ENCODE measurements at regions not wholly inside any gene's neighbourhood (a gene's known extent, or its start where the extent isn't known, plus 50 kb on each side); places are given as distances from the start of the nearest gene placed in this dataset.

GRCh38 chr16:73418051-73418450, 370.1 kb upstream of the ZFHX3 start:
- TF ChIP-seq CTCF (IDR thresholded peaks at IDR 0.05; ENCODE audit: poor library complexity, severe bottlenecking) = no peak
- Histone ChIP-seq H3K9me3 (ENCODE audit: severe bottlenecking) (no peaks in the 10 kb centered on the region), H3K4me3 (ENCODE audit: severe bottlenecking) (no peak overlapping the region), H3K27ac (ENCODE audit: poor library complexity, severe bottlenecking) (no peak overlapping the region), H3K36me3 (ENCODE audit: low read depth) (no peaks in the 10 kb centered on the region), H3K4me1 (ENCODE audit: insufficient read depth, poor library complexity, severe bottlenecking) (no peaks in the 10 kb centered on the region), H3K27me3 (ENCODE audit: insufficient read depth, poor library complexity, severe bottlenecking) (peaks cover 4% of the 10 kb centered on the region)
- DNase-seq (ENCODE audit: low spot score) (no peak), ATAC-seq (ENCODE audit: low read depth) (no peak)

GRCh38 chr16:73415286-73415685, 367.4 kb upstream of the ZFHX3 start:
- H3K27ac ChIP-seq (ENCODE audit: poor library complexity, severe bottlenecking) = no peak overlapping the region
- ATAC-seq (ENCODE audit: low read depth) (no peak), DNase-seq (ENCODE audit: low spot score) (no peak)
- no peaks in the 10 kb centered on the region for H3K9me3 ChIP-seq (ENCODE audit: severe bottlenecking)
- no peak overlapping the region for H3K4me3 ChIP-seq (ENCODE audit: severe bottlenecking)
- H3K27me3 ChIP-seq (ENCODE audit: insufficient read depth, poor library complexity, severe bottlenecking) = peaks cover 6% of the 10 kb centered on the region
- TF ChIP-seq CTCF (IDR thresholded peaks at IDR 0.05; ENCODE audit: poor library complexity, severe bottlenecking) = no peak
- H3K36me3 ChIP-seq (ENCODE audit: low read depth) = no peaks in the 10 kb centered on the region
- H3K4me1 ChIP-seq (ENCODE audit: insufficient read depth, poor library complexity, severe bottlenecking) = no peaks in the 10 kb centered on the region

GRCh38 chr16:73414638-73415037, 366.7 kb upstream of the ZFHX3 start:
- no peaks in the 10 kb centered on the region for H3K4me1 ChIP-seq (ENCODE audit: insufficient read depth, poor library complexity, severe bottlenecking)
- no peaks in the 10 kb centered on the region for H3K9me3 ChIP-seq (ENCODE audit: severe bottlenecking)
- no peak overlapping the region for H3K27ac ChIP-seq (ENCODE audit: poor library complexity, severe bottlenecking)
- no peaks in the 10 kb centered on the region for H3K36me3 ChIP-seq (ENCODE audit: low read depth)
- no peak for ATAC-seq (ENCODE audit: low read depth)
- no peak for DNase-seq (ENCODE audit: low spot score)
- peaks cover 6% of the 10 kb centered on the region for H3K27me3 ChIP-seq (ENCODE audit: insufficient read depth, poor library complexity, severe bottlenecking)
- TF ChIP-seq CTCF (IDR thresholded peaks at IDR 0.05; ENCODE audit: poor library complexity, severe bottlenecking) = no peak
- H3K4me3 ChIP-seq (ENCODE audit: severe bottlenecking) = no peak overlapping the region

- Histone ChIP-seq H3K36me3 (ENCODE audit: low read depth) (no peaks in the 10 kb centered on the region), H3K4me3 (ENCODE audit: severe bottlenecking) (no peak overlapping the region), H3K27ac (ENCODE audit: poor library complexity, severe bottlenecking) (no peak overlapping the region), H3K27me3 (ENCODE audit: insufficient read depth, poor library complexity, severe bottlenecking) (peaks cover 6% of the 10 kb centered on the region), H3K9me3 (ENCODE audit: severe bottlenecking) (no peaks in the 10 kb centered on the region), H3K4me1 (ENCODE audit: insufficient read depth, poor library complexity, severe bottlenecking) (no peaks in the 10 kb centered on the region)
- ATAC-seq (ENCODE audit: low read depth) (no peak), DNase-seq (ENCODE audit: low spot score) (no peak)
- TF ChIP-seq CTCF (IDR thresholded peaks at IDR 0.05; ENCODE audit: poor library complexity, severe bottlenecking) = no peak
Measured at GRCh38 chr16:73413830-73414190, 365.9 kb upstream of the ZFHX3 start.

GRCh38 chr16:73413091-73413829, 365.3 kb upstream of the ZFHX3 start:
- DNase-seq (ENCODE audit: low spot score) (no peak), ATAC-seq (ENCODE audit: low read depth) (no peak)
- Histone ChIP-seq H3K36me3 (ENCODE audit: low read depth) (no peaks in the 10 kb centered on the region), H3K27ac (ENCODE audit: poor library complexity, severe bottlenecking) (no peak overlapping the region), H3K4me1 (ENCODE audit: insufficient read depth, poor library complexity, severe bottlenecking) (no peaks in the 10 kb centered on the region), H3K9me3 (ENCODE audit: severe bottlenecking) (no peaks in the 10 kb centered on the region), H3K4me3 (ENCODE audit: severe bottlenecking) (no peak overlapping the region), H3K27me3 (ENCODE audit: insufficient read depth, poor library complexity, severe bottlenecking) (peaks cover 6% of the 10 kb centered on the region)
- no peak for TF ChIP-seq CTCF (IDR thresholded peaks at IDR 0.05; ENCODE audit: poor library complexity, severe bottlenecking)
